IMR-90 (cell line): ENCODE measurements at regions not wholly inside any gene's neighbourhood (a gene's known extent, or its start where the extent isn't known, plus 50 kb on each side); places are given as distances from the start of the nearest gene placed in this dataset.
A peak's percentile ranks its signal among the peaks of the same experiment; 100 is the strongest.

Source experiments
- ATAC-seq: fragments of 200-7000 bp; cut with Tn5 transposase; 2 replicates; pipeline ENCODE4 v1.9.1; 2020; ENCODE audit warnings: low read depth, mild to moderate bottlenecking, moderate library complexity
- BruUV-seq: library from RNA; stranded (reverse); fragments of 400-500 nt; replicated peaks from 2 replicates; lab custom pipeline; 2021; lab: Mats Ljungman, UMichigan
- CTCF ChIA-PET: fragments of 300-600 bp; formaldehyde crosslinking; extraction: SDS; loops from one replicate; lab custom pipeline; 2021; ENCODE audit warnings: antibody characterized with exemption; lab: Yijun Ruan, JAX
- POLR2A ChIA-PET: fragments of 300-600 bp; sonication (Branson Sonifier 250); formaldehyde crosslinking; loops from one replicate; lab custom pipeline; 2022; ENCODE audit warnings: antibody characterized with exemption; ENCODE audit not compliant: unreplicated experiment; lab: Charles Lee
- DNase-seq: peaks from one replicate; pipeline ENCODE4 v3.0.0; 2013
- H2AFZ ChIP-seq: replicated peaks from 2 replicates; pipeline ENCODE3; 2013; ENCODE audit warnings: low read length, mild to moderate bottlenecking; ENCODE audit not compliant: poor library complexity
- H2AK5ac ChIP-seq: 2 replicates; pipeline ENCODE4 v1.6.1; 2013; ENCODE audit warnings: low read depth, low read length, inconsistent platforms
- H2AK9ac ChIP-seq: replicated peaks from 2 replicates; pipeline ENCODE3; 2013; ENCODE audit warnings: mild to moderate bottlenecking, low read depth, low read length, moderate library complexity; ENCODE audit not compliant: poor library complexity
- H2BK120ac ChIP-seq: 2 replicates; pipeline ENCODE4 v1.6.1; 2013; ENCODE audit warnings: low read depth, low read length, inconsistent platforms
- H2BK15ac ChIP-seq: 3 replicates; pipeline ENCODE4 v1.6.1; 2013; ENCODE audit warnings: low read depth, low read length, inconsistent platforms
- H2BK20ac ChIP-seq: 2 replicates; pipeline ENCODE4 v1.6.1; 2013; ENCODE audit warnings: low read depth, mild to moderate bottlenecking, inconsistent platforms, low read length, moderate library complexity
- H2BK5ac ChIP-seq: 2 replicates; pipeline ENCODE4 v1.6.1; 2013; ENCODE audit warnings: mild to moderate bottlenecking, low read depth, low read length, inconsistent platforms; ENCODE audit not compliant: poor library complexity, severe bottlenecking
- H3K14ac ChIP-seq: replicated peaks from 2 replicates; pipeline ENCODE4 v1.6.1; 2013; ENCODE audit warnings: low read depth, low read length, inconsistent platforms
- H3K18ac ChIP-seq: 2 replicates; pipeline ENCODE4 v1.6.1; 2013; ENCODE audit warnings: low read depth, low read length, control low read depth
- H3K23ac ChIP-seq: 2 replicates; pipeline ENCODE4 v1.6.1; 2013; ENCODE audit warnings: low read depth, low read length, inconsistent platforms
- H3K27ac ChIP-seq: 2 replicates; pipeline ENCODE4 v1.5.1; 2013; ENCODE audit warnings: mild to moderate bottlenecking, control low read depth, low read length; ENCODE audit not compliant: insufficient read depth
- H3K27me3 ChIP-seq: 2 replicates; pipeline ENCODE4 v1.6.1; 2013; ENCODE audit warnings: low read length; ENCODE audit not compliant: control insufficient read depth, insufficient read depth
- H3K36me3 ChIP-seq: 2 replicates; pipeline ENCODE4 v1.6.1; 2013; ENCODE audit warnings: low read length, mixed read lengths; ENCODE audit not compliant: control insufficient read depth, insufficient read depth
- H3K4ac ChIP-seq: 2 replicates; pipeline ENCODE4 v1.6.1; 2013; ENCODE audit warnings: low read depth, low read length, inconsistent platforms
- H3K4me1 ChIP-seq: 2 replicates; pipeline ENCODE4 v1.6.1; 2013; ENCODE audit warnings: low read length, mixed read lengths; ENCODE audit not compliant: control insufficient read depth, insufficient read depth
- H3K4me2 ChIP-seq: 2 replicates; pipeline ENCODE4 v1.6.1; 2013; ENCODE audit warnings: low read depth, mild to moderate bottlenecking, control low read depth, low read length, moderate library complexity
- H3K4me3 ChIP-seq: 2 replicates; pipeline ENCODE4 v1.5.1; 2013; ENCODE audit warnings: low read depth, mild to moderate bottlenecking, control low read depth, low read length, moderate library complexity; ENCODE audit not compliant: insufficient read depth
- H3K56ac ChIP-seq: 2 replicates; pipeline ENCODE4 v1.6.1; 2013; ENCODE audit warnings: low read length, inconsistent platforms; ENCODE audit not compliant: insufficient read depth; ENCODE audit errors: extremely low read depth
- H3K79me1 ChIP-seq, 2 experiments: 2 replicates each; pipeline ENCODE4 v1.6.1; 2013; ENCODE audit warnings: low read length in 2 of 2, inconsistent platforms in 1 of 2, low read depth in 1 of 2
- H3K9ac ChIP-seq: 2 replicates; pipeline ENCODE4 v1.6.1; 2013; ENCODE audit warnings: low read depth, low read length, control low read depth
- H3K9me1 ChIP-seq: 2 replicates; pipeline ENCODE4 v1.6.1; 2013; ENCODE audit warnings: low read length, inconsistent platforms; ENCODE audit not compliant: insufficient read depth
- H3K9me3 ChIP-seq: 2 replicates; pipeline ENCODE4 v1.6.1; 2013; ENCODE audit warnings: low read length; ENCODE audit not compliant: control insufficient read depth, insufficient read depth
- H4K20me1 ChIP-seq: 2 replicates; pipeline ENCODE4 v1.6.1; 2013; ENCODE audit warnings: low read length, inconsistent platforms; ENCODE audit not compliant: insufficient read depth
- H4K5ac ChIP-seq: 2 replicates; pipeline ENCODE4 v1.6.1; 2013; ENCODE audit warnings: mild to moderate bottlenecking, low read depth, low read length, control low read depth
- H4K8ac ChIP-seq, 2 experiments: 2 replicates each; pipeline ENCODE4 v1.6.1; 2013; ENCODE audit warnings: low read depth in 2 of 2, low read length in 2 of 2, control low read depth in 1 of 2, inconsistent platforms in 1 of 2
- H4K91ac ChIP-seq: 2 replicates; pipeline ENCODE4 v1.6.1; 2013; ENCODE audit warnings: low read depth, low read length, inconsistent platforms; ENCODE audit not compliant: insufficient read depth
- BHLHE40 ChIP-seq: fragments of 150-350 bp; IDR thresholded peaks from 2 replicates; pipeline ENCODE4 v1.6.1; 2016; ENCODE audit warnings: mild to moderate bottlenecking, low read depth, low read length
- CEBPB ChIP-seq: IDR thresholded peaks from 2 replicates; pipeline ENCODE4 v1.6.1; 2012; ENCODE audit warnings: low read depth, low read length, improper control_type of control experiment
- CHD1 ChIP-seq: IDR thresholded peaks from 2 replicates; pipeline ENCODE4 v1.6.1; 2012; ENCODE audit warnings: low read depth, low read length, improper control_type of control experiment
- MAFK ChIP-seq: IDR thresholded peaks from 2 replicates; pipeline ENCODE4 v1.6.1; 2012; ENCODE audit warnings: low read depth, low read length, improper control_type of control experiment
- MXI1 ChIP-seq: IDR thresholded peaks from 2 replicates; pipeline ENCODE4 v1.6.1; 2012; ENCODE audit warnings: low read depth, mild to moderate bottlenecking, low read length, moderate library complexity, borderline replicate concordance
- NFE2L2 ChIP-seq: fragments of 150-350 bp; IDR thresholded peaks from 2 replicates; pipeline ENCODE4 v1.6.1; 2016; ENCODE audit warnings: low read depth, mild to moderate bottlenecking, low read length
- RFX5 ChIP-seq: IDR thresholded peaks from 2 replicates; pipeline ENCODE4 v1.8.0; 2012; ENCODE audit warnings: low read depth, mild to moderate bottlenecking, low read length, moderate library complexity
- WGBS, 2 experiments: methylation state at CpG; one replicate each; pipeline versions ENCODE4 v1.1.5 to v1.1.7; 2013; ENCODE audit warnings: missing lambda C conversion rate in 2 of 2; ENCODE audit not compliant: insufficient read length in 1 of 2; ENCODE audit errors: extremely low coverage in 2 of 2; 5-methylcytosine and 5-hydroxymethylcytosine counted together
- dilution Hi-C: fragments of 300-500 bp; cut with HindIII; formaldehyde crosslinking; loops from one replicate; pipeline ENCODE4 v1.14.3; 2018; ENCODE audit warnings: low sequenced_read_pairs; ENCODE audit not compliant: unreplicated experiment
- in situ Hi-C: fragments of 300-500 bp; cut with MboI; formaldehyde crosslinking; loops from 3 replicates; pipeline ENCODE4 v1.14.3; 2019; ENCODE audit warnings: low sequenced_read_pairs, inconsistent platforms, mixed read lengths
- intact Hi-C: fragments of 100-400 bp; cut with micrococcal nuclease; formaldehyde crosslinking; loops from 2 replicates; pipeline ENCODE4 v1.10.0; 2022
- TF ChIP-seq, protein P1 (sequence below): fragments of 150-350 bp; IDR thresholded peaks from 2 replicates; pipeline ENCODE4 v1.6.1; 2017; ENCODE audit warnings: mild to moderate bottlenecking, antibody characterized with exemption, low read length, low read depth

DNA sequence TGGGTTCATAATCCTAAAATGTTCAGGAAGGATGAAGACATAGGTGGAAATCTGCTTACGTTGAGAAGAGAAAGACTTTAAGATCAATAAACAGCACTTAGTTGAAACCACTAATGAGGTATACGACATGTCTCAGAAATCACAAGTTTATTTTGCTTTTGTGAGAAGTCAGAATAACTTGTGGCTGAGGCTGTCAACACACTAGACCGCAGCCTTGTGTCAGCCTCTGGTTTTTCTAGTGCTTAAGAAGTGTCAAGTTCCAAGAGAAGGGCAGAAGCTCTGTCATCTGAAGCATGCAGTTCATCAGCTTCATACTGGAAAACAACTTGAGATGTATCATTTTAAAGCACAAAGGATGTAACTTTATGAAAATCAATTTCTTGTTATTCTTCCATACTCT, 420.9 kb downstream of the METTL15 start:
- Histone ChIP-seq H3K4me2 (peak overlapping the region; percentile 11; the same call in 1 of the 2 replicates), H4K91ac (no peak overlapping the region; the same call in 1 of the 2 replicates), H3K4me1 (peaks cover 3% of the 10 kb centered on the region; the same call in 1 of the 2 replicates), H2BK120ac (peak overlapping the region; percentile 52), H3K14ac (no peak overlapping the region), H3K4me3 (no peak overlapping the region), H3K79me1 (no peaks in the 10 kb centered on the region), H3K27me3 (no peaks in the 10 kb centered on the region), H3K18ac (peak overlapping the region; percentile 2; the same call in 1 of the 2 replicates), H3K9ac (peak overlapping the region; percentile 11; the same call in 1 of the 2 replicates), H4K8ac (peak overlapping the region in 1 of 2 experiments; percentile 15; a peak in 2 of 4 replicates), H3K4ac (peak overlapping the region; percentile 1; the same call in 1 of the 2 replicates), H3K9me3 (peaks cover 17% of the 10 kb centered on the region), H2BK20ac (peak overlapping the region; percentile 5), H4K5ac (peak overlapping the region; percentile 32; the same call in 1 of the 2 replicates), H2BK15ac (no peak overlapping the region), H2AK9ac (no peak overlapping the region), H3K9me1 (no peaks in the 10 kb centered on the region), H3K56ac (peak overlapping the region; percentile 5; the same call in 1 of the 2 replicates), H3K36me3 (no peaks in the 10 kb centered on the region), H3K23ac (no peak overlapping the region), H3K27ac (peak overlapping the region; percentile 19; the same call in 1 of the 2 replicates), H2AFZ (no peak overlapping the region), H2AK5ac (no peak overlapping the region), H4K20me1 (no peaks in the 10 kb centered on the region), H2BK5ac (peak overlapping the region; percentile 90)
- CTCF ChIA-PET, result interaction anchor here (0.7 to 1.7 kb wide), 8 partner anchors 14 to 830 kb away, joined by 3 to 9 read pairs (median 3); no protein-coding TSS in a partner anchor
- TF ChIP-seq BHLHE40, result peak; percentile 56
- no peak for TF ChIP-seq MAFK
- TF ChIP-seq CHD1, result no peak
- peak; percentile 27; the same call in 1 of the 2 replicates for TF ChIP-seq CEBPB
- TF ChIP-seq RFX5, result no peak
- TF ChIP-seq MXI1, result no peak
- TF ChIP-seq, protein P1, sequence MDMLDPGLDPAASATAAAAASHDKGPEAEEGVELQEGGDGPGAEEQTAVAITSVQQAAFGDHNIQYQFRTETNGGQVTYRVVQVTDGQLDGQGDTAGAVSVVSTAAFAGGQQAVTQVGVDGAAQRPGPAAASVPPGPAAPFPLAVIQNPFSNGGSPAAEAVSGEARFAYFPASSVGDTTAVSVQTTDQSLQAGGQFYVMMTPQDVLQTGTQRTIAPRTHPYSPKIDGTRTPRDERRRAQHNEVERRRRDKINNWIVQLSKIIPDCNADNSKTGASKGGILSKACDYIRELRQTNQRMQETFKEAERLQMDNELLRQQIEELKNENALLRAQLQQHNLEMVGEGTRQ, result no peak
- TF ChIP-seq NFE2L2, result no peak
- intact Hi-C loops (loop anchor here (1.0 to 10.0 kb wide), 7 partner anchors 228 to 830 kb away; partner anchors contain the start of genes KIF18A and METTL15), dilution Hi-C loops (no loop called here), in situ Hi-C loops (loop anchor here (25.0 kb wide), 1 partner anchor 817 kb away; the partner anchor contains the start of gene BDNF)
- DNase-seq (peak; percentile 86), ATAC-seq (peak; percentile 72)
- no TSS peak for BruUV-seq
- 29% methylated on average over 1 of the region's 3 CpGs; no CpG with 5 or more reads in 1 of the 2 experiments for WGBS, 2 experiments
- POLR2A ChIA-PET, result interaction anchor here (1.0 kb wide), 1 partner anchor 65 kb away, joined by 14 read pairs; no protein-coding TSS in a partner anchor
